AG10803 (cell line): ENCODE measurements at regions not wholly inside any gene's neighbourhood (a gene's known extent, or its start where the extent isn't known, plus 50 kb on each side); places are given as distances from the start of the nearest gene placed in this dataset.

Experiments
- DNase-seq: peaks from one replicate; pipeline ENCODE4 v3.0.0; 2010; ENCODE audit warnings: low read depth
- H3K4me3 ChIP-seq: 2 replicates; pipeline ENCODE4 v1.5.1; 2011; ENCODE audit warnings: mild to moderate bottlenecking, low read length, control low read depth
- CTCF ChIP-seq: conservative IDR thresholded peaks from 2 replicates; pipeline ENCODE4 v1.5.1; 2011; ENCODE audit warnings: mild to moderate bottlenecking, low read length, control low read depth, inconsistent platforms

DNA sequence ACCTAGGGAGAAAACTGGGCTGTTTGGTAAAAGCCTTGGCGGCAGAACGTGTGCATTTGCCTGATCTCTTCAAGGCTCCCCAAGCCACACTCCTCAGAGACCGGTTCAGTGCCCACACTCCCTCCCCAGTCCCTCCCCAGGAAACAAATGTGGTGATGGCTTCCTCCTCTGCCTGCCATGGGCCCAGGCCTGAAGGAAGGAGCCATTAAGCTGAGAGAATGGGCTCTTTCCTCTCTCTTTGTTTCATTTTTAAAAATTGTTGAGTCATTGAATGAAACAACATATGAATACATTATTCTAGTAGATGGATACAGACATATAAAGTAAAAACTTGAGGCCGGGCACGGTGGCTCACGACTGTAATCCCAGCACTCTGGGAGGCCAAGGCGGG, 50.6 kb upstream of the YWHAQ start:
- no peak for DNase-seq
- H3K4me3 ChIP-seq: no peak overlapping the region
- no peak for TF ChIP-seq CTCF

- no peak overlapping the region for H3K4me3 ChIP-seq
- DNase-seq: no peak
- no peak for TF ChIP-seq CTCF
These were observed 54.8 kb upstream of the YWHAQ start for GRCh38 chr2:9685637-9686036.

DNA sequence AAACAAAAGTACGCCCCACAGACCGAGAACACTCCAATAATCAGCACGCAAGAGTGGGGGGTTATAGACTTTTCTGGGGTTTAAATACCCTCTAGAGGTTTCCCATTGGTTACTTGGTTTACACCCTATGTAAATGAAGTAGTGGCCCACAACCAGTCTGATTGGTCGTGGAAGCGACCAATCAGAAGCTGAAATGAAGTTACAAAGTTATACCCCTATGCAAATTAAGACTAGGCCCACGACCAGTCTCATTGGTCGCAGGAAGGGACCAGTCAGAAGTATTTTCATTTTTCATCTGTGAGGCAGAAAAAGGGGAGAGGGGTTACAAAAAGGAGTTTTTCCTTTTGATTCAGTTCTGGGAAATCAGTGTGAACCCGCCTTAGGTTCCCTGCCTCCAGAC, 55.3 kb upstream of the YWHAQ start:
- no peak for DNase-seq
- no peak for TF ChIP-seq CTCF
- H3K4me3 ChIP-seq: no peak overlapping the region

DNA sequence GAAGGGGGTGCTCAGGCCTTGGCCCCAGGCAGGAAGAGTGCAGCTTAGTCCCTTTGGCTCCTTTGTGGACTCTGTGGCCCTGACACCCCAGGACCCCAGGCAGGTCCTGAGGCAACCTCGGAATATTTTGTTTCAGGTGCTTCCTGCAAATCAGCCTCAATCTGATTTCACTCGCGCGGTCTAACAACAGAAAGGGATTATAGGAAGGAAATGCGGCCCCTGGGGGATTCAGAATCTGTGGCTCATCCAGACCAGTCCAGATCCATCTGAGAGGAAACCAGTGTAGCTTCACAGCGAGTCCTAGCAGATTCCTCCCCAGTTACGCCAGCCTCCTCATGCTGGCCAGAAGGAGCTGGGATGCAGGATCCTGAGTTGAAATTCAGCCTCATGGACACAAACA, 59.5 kb upstream of the YWHAQ start:
- no peak overlapping the region for H3K4me3 ChIP-seq
- peak; percentile 62 for DNase-seq
- no peak for TF ChIP-seq CTCF

DNA sequence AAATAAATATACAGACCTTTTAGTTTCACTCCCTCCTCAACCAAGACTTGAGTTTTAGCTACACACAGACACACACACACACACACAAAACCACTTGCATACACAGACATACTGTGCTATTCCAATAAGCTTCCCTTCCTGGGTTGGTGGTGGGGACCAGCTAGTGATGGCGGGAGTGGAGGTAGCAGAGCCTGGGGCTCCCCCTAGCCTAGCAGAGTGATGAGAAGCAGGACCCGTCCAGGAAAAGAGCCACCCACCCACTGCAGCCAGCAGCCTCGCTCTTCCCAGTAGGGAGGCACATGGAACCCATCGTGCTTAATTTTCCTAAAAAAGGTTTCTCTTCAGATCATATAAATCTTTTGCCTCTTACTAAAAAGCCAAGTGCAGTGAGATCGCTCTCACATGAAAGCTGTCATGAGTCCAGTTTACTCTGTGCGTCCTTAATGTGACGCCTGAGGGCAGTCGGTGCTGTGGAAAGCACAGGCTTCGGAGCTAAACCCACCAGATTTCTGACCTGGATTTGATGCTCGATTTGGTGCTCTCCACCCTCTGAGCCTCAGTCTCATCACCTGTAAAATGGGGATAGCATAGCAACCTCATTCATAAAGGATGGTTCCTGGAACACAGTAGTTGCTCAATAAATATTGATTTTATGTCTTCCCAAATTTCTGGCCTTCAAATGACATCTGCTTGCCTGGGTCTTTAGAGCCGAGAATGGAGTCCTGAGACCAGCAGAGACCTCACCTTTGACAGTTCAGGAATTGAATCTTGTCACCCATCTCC, 60.1 kb upstream of the YWHAQ start:
- TF ChIP-seq CTCF: no peak
- H3K4me3 ChIP-seq: no peak overlapping the region
- DNase-seq: no peak

GRCh38 chr2:9692456-9693195, 61.8 kb upstream of the YWHAQ start:
- TF ChIP-seq CTCF: no peak
- peak; percentile 60 for DNase-seq
- H3K4me3 ChIP-seq: peak overlapping the region; percentile 14

DNA sequence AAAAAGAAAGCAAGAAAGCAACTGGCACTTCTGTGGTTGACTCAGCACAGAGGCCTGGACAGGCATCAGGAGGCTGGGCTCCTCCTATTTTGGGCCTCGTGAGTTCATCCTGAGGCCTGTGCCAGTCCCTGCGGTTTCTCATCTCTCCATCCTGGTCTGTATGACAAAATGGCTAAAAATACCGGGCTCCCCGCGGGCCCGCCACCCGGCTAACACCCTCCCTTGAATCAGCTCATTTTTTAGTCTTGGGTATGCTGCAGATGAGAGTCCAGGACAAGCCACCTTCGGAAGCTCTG, 62.3 kb upstream of the YWHAQ start:
- TF ChIP-seq CTCF: no peak
- DNase-seq: peak; percentile 90
- H3K4me3 ChIP-seq: peak overlapping the region; percentile 14; the same call in 1 of the 2 replicates
